GM10248 (cell line): ENCODE measurements at regions not wholly inside any gene's neighbourhood (a gene's known extent, or its start where the extent isn't known, plus 50 kb on each side); places are given as distances from the start of the nearest gene placed in this dataset.

ENCODE experiments used
- CTCF ChIA-PET: fragments of 300-600 bp; sonication (Branson Sonifier 250); formaldehyde crosslinking; extraction: SDS; loops from one replicate; lab custom pipeline; 2021; ENCODE audit warnings: antibody characterized with exemption; lab: Yijun Ruan, JAX
- POLR2A ChIA-PET: fragments of 350-650 bp; sonication (Branson Sonifier 250); formaldehyde crosslinking; extraction: SDS; loops from one replicate; lab custom pipeline; 2020; ENCODE audit warnings: antibody characterized with exemption; lab: Yijun Ruan, JAX
- DNase-seq: peaks from one replicate; pipeline ENCODE4 v3.0.0; 2012; ENCODE audit errors: extremely low spot score
- TF ChIP-seq, protein P1 (sequence below): IDR thresholded peaks from 2 replicates; pipeline ENCODE4 v1.5.1; 2012; ENCODE audit warnings: mild to moderate bottlenecking, low read depth; ENCODE audit errors: extremely low read depth, missing control alignments, control extremely low read depth

DNA sequence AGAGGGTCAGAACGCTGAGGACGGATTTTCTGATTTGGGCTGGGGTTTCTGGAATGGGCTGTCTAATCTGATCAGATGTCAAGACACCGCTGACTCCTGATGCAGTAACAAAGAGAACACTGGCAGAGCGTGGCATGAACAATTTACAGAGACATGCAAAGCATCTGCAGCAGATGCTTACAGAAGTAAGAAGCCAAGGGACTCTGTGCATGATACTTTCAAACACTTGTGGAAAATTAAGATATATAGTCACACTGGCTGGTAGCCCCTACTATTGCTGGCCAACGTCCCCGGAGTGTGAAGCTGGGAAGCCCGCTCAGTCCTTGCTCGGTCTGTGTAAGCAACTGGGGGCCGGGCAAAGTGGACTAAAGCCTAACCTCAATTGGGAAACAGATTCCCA, 903.7 kb downstream of the BRD1 start:
- POLR2A ChIA-PET: no interaction called here
- DNase-seq: no peak
- TF ChIP-seq, protein P1, sequence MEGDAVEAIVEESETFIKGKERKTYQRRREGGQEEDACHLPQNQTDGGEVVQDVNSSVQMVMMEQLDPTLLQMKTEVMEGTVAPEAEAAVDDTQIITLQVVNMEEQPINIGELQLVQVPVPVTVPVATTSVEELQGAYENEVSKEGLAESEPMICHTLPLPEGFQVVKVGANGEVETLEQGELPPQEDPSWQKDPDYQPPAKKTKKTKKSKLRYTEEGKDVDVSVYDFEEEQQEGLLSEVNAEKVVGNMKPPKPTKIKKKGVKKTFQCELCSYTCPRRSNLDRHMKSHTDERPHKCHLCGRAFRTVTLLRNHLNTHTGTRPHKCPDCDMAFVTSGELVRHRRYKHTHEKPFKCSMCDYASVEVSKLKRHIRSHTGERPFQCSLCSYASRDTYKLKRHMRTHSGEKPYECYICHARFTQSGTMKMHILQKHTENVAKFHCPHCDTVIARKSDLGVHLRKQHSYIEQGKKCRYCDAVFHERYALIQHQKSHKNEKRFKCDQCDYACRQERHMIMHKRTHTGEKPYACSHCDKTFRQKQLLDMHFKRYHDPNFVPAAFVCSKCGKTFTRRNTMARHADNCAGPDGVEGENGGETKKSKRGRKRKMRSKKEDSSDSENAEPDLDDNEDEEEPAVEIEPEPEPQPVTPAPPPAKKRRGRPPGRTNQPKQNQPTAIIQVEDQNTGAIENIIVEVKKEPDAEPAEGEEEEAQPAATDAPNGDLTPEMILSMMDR: no peak
- CTCF ChIA-PET: no interaction called here

DNA sequence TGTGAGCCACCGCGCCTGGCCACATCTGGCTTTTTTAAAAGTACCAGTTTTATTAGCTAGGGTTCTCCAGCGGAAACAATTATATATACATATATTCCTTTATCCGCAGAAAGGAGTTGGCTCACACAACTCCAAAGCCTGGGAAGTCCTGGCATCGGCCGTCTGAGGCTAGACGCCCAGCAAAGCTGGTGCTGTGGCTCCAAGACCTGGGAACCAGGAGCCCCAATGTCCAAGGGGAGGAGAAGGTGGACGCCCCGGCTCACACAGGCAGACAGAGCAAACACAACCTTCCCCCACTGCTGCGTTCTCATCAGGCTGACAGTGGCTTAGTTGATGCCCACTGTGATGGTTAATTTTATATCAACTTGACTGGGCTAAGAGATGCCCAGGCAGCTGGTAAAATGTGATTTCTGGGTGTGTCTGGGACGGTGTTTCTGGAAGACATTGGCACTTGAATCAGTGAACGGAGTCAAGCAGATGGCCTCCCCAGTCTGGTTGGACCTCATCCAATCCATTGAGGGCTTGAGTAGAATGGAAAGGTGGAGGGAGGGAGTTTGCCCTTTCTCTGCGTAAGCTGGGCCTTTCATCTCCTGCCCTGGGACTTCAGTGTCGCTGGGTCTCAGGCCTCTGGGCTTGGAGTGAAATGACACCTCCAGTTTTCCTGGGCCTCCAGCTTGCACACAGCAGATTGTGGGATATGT, 904.4 kb downstream of the BRD1 start:
- DNase-seq: no peak
- CTCF ChIA-PET: no interaction called here
- TF ChIP-seq, protein P1: no peak
- POLR2A ChIA-PET: no interaction called here

DNA sequence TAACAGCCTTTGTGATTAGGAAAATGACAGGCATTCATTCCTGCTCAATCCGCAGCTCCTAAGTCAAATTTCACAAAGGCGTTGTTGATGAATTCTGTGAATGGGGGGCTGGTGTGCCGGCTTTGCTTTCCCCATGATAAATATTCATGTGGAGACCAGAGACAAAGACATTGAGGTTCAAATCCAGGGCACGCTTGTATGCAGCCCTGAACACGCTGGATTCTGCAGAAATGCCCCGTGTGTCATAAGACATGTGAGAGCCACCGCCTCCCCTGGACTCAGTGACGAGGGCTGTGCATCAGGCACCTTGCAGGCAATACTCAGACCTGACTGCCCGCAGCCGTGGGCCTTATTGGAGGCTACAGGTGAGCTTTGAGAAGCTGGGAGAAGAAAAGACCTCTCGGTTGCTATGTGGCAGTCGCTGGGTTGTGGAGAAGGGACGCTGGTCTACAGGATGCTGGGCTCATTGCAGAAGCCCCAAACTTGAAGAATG, 906.2 kb downstream of the BRD1 start:
- CTCF ChIA-PET: no interaction called here
- POLR2A ChIA-PET: no interaction called here
- TF ChIP-seq, protein P1: no peak
- no peak for DNase-seq

DNA sequence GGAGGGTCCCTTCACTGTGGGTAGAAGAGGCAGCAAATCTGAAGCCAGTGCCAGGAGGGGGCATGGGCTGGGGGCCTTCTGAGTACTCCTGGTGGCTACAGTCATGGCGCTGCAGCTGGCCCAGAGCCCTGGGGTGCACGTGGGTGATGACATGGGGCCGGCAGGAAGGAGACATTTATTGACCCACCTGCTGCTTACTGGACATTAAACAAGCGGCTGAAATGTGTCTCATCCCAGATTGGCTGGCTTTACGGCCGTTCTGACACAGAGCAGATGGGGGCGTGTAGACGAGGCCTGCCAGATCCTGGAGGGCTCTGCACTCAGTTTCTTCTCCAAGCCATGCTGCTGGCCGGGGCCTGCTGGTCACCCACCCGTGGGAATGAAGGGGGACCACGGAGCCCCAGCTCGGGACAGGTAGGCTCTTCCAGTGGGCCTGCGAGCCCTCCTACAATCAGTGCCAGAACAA, 906.9 kb downstream of the BRD1 start:
- TF ChIP-seq, protein P1: no peak
- CTCF ChIA-PET: no interaction called here
- POLR2A ChIA-PET: no interaction called here
- no peak for DNase-seq

DNA sequence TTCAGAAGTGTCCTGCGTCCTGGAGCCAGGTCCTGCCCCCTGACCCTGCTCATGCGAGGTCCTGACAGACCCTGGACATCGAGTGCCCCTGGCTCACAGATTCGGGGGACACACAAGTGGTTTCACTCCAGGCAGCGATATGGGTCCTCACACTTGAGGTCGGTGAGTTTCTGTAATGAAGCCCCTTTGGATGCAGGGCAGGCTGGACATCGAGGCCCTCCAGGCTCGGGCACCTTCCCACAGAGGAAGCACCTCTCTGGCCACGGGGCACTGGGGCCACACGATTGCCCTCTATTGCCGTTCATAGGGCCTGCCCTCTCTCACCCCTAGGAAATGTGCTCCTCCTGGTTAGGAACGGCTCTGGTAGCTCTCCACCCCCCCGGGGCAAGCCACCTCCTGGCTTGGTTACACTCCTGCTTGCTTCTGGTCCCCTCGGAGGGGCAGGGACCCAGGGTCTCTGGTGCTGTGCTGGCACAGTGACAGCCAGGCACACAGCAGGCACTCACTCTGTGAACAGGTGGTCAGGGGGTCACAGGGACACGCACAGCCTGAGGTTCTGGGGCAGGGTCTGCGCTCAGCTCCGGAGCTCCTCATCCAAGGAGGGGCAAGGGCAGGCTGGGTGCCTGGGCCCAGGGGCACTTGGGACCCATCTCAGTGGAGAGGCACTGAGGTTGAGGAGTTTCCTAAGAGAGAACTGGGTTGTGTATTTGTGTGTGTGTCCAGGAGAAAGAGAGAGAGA, 907.7 kb downstream of the BRD1 start:
- TF ChIP-seq, protein P1: no peak
- DNase-seq: no peak
- ChIA-PET CTCF (no interaction called here), POLR2A (no interaction called here)

DNA sequence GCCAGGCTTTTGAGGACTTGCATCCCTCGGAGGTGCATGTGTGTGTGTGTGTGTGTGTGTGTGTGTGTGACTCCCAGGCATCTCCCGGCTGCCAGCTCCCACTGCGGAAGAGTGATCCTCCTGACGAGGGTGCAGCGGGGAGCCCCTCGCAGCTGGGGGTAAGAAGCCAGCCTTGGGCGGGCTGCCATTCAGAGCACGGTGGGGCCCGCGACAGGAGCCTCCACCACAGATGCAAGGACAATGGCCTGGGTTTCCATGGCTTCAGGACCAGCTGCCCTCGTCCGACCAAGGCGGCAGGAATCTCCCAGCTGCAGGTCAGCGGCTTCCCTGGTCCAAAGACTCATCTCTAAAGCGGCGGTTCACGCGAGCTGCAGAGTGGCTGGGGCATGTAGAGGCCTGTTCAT, 908.5 kb downstream of the BRD1 start:
- CTCF ChIA-PET: no interaction called here
- DNase-seq: no peak
- TF ChIP-seq, protein P1: no peak
- POLR2A ChIA-PET: no interaction called here
